Upper lobe of left lung (tissue), 6 donors: ENCODE measurements at regions not wholly inside any gene's neighbourhood (a gene's known extent, or its start where the extent isn't known, plus 50 kb on each side); places are given as distances from the start of the nearest gene placed in this dataset.
A peak's percentile ranks its signal among the peaks of the same experiment; 100 is the strongest.

Source experiments
- ATAC-seq, 2 donors: fragments of 200-7000 bp; cut with Tn5 transposase; one replicate each; pipeline ENCODE4 v1.9.1; 2022; ENCODE audit warnings: mild to moderate bottlenecking in 2 of 2, moderate library complexity in 2 of 2; ENCODE audit not compliant: low FRiP score in 2 of 2
- DNase-seq, 2 donors: peaks; one replicate each; pipeline ENCODE4 v3.0.0-alpha.2; 2019 to 2020
- H3K27ac ChIP-seq, 4 donors: fragments of 200-600 bp; sonication (generic); one replicate each; pipeline ENCODE4 v1.5.1; 2016 to 2019
- H3K27me3 ChIP-seq, 4 donors: fragments of 200-600 bp; sonication (generic); one replicate each; pipeline ENCODE4 v1.5.1; 2017 to 2019
- H3K36me3 ChIP-seq, 4 donors: fragments of 200-600 bp; sonication (generic); one replicate each; pipeline ENCODE4 v1.5.1; 2016 to 2019
- H3K4me1 ChIP-seq, 4 donors: fragments of 200-600 bp; sonication (generic); one replicate each; pipeline ENCODE4 v1.5.1; 2018 to 2019
- H3K4me3 ChIP-seq, 4 donors: fragments of 200-600 bp; sonication (generic); one replicate each; pipeline ENCODE4 v1.5.1; 2017 to 2019; ENCODE audit warnings: mild to moderate bottlenecking in 2 of 4, moderate library complexity in 1 of 4
- H3K9me3 ChIP-seq, 4 donors: fragments of 200-600 bp; sonication (generic); one replicate each; pipeline ENCODE4 v1.5.1; 2018 to 2019
- CTCF ChIP-seq, 6 experiments: fragments of 450-650 bp in 4 of 6; fragments of 200-600 bp in 2 of 6; sonication (generic) in 2 of 6; IDR thresholded peaks; one replicate each; pipeline ENCODE4 v1.5.1; 2016 to 2019; ENCODE audit warnings: antibody characterized with exemption in 6 of 6
- EP300 ChIP-seq, 4 donors: sonication (generic); formaldehyde crosslinking; IDR thresholded peaks; one replicate each; pipeline ENCODE4 v1.5.1; 2017; ENCODE audit warnings: antibody characterized with exemption in 4 of 4, control low read depth in 2 of 4
- POLR2A ChIP-seq, 4 donors: fragments of 450-650 bp; IDR thresholded peaks; one replicate each; pipeline ENCODE4 v1.5.1; 2016 to 2017; ENCODE audit warnings: antibody characterized with exemption in 4 of 4, mild to moderate bottlenecking in 2 of 4
- POLR2AphosphoS5 ChIP-seq, 2 donors: sonication (generic); formaldehyde crosslinking; IDR thresholded peaks; one replicate each; pipeline ENCODE4 v1.5.1; 2017; ENCODE audit warnings: antibody characterized with exemption in 2 of 2
- WGBS, 2 donors: methylation state at CpG; one replicate each; pipeline ENCODE4 v1.1.5; 2017 to 2018; 5-methylcytosine and 5-hydroxymethylcytosine counted together
- donor health status: DM: no; HTN: no; CAD: no; lungs with moderate emphysema.
- donor health status: DM: no; HTN: yes; CAD: no; lungs with severe emphysema.

GRCh38 chr3:151568184-151568583 is 107.3 kb upstream of the IGSF10 start:
- H3K36me3 ChIP-seq, result no peaks in the 10 kb centered on the region
- H3K9me3 ChIP-seq, result no peaks in the 10 kb centered on the region
- TF ChIP-seq EP300 (IDR thresholded peaks at IDR 0.05), result no peak
- no peak for TF ChIP-seq CTCF (IDR thresholded peaks at IDR 0.05)
- TF ChIP-seq POLR2AphosphoS5 (IDR thresholded peaks at IDR 0.05), result no peak
- no peak for TF ChIP-seq POLR2A (IDR thresholded peaks at IDR 0.05)
- 51 to 70% methylated on average over 4 of the region's 4 CpGs for WGBS, 2 donors
- H3K27ac ChIP-seq, result no peak overlapping the region
- H3K27me3 ChIP-seq, result no peaks in the 10 kb centered on the region
- DNase-seq, result no peak
- H3K4me1 ChIP-seq, result no peaks in the 10 kb centered on the region
- no peak overlapping the region for H3K4me3 ChIP-seq
- ATAC-seq, result peak in 1 of 2 donors; percentile 72

- DNase-seq, result no peak
Measured at GRCh38 chr3:151567477-151567876, 106.6 kb upstream of the IGSF10 start.

GRCh38 chr3:151564261-151564660 is 103.4 kb upstream of the IGSF10 start:
- H3K4me1 ChIP-seq, result peaks cover 0 to 13% (median 8%) of the 10 kb centered on the region in 4 donors
- H3K4me3 ChIP-seq, result no peak overlapping the region
- ATAC-seq (no peak), DNase-seq (no peak)
- H3K27me3 ChIP-seq, result no peaks in the 10 kb centered on the region
- H3K27ac ChIP-seq, result no peak overlapping the region
- WGBS, 2 donors, result 65 to 67% methylated on average over 2 of the region's 2 CpGs
- no peak for TF ChIP-seq CTCF (IDR thresholded peaks at IDR 0.05)
- no peak for TF ChIP-seq EP300 (IDR thresholded peaks at IDR 0.05)
- no peak for TF ChIP-seq POLR2A (IDR thresholded peaks at IDR 0.05)
- no peaks in the 10 kb centered on the region for H3K36me3 ChIP-seq
- no peaks in the 10 kb centered on the region for H3K9me3 ChIP-seq

More at GRCh38 chr3:151567477-151567876, 106.6 kb upstream of the IGSF10 start:
- H3K27ac ChIP-seq, result no peak overlapping the region
- no peak for ATAC-seq
- no peaks in the 10 kb centered on the region for H3K4me1 ChIP-seq
- no peaks in the 10 kb centered on the region for H3K36me3 ChIP-seq
- no peaks in the 10 kb centered on the region for H3K27me3 ChIP-seq
- WGBS, 2 donors, result 84% methylated on average over 2 of the region's 2 CpGs
- no peak overlapping the region for H3K4me3 ChIP-seq
- TF ChIP-seq POLR2AphosphoS5 (IDR thresholded peaks at IDR 0.05), result no peak
- TF ChIP-seq CTCF (IDR thresholded peaks at IDR 0.05), result no peak
- TF ChIP-seq POLR2A (IDR thresholded peaks at IDR 0.05), result no peak
- no peak for TF ChIP-seq EP300 (IDR thresholded peaks at IDR 0.05)
- no peaks in the 10 kb centered on the region for H3K9me3 ChIP-seq

- Histone ChIP-seq H3K27ac (no peak overlapping the region), H3K4me3 (no peak overlapping the region), H3K4me1 (peaks cover 0 to 13% (median 8%) of the 10 kb centered on the region in 4 donors), H3K36me3 (no peaks in the 10 kb centered on the region), H3K27me3 (no peaks in the 10 kb centered on the region), H3K9me3 (no peaks in the 10 kb centered on the region)
- WGBS, 2 donors, result 51 to 75% methylated on average over 2 of the region's 2 CpGs
- DNase-seq (no peak), ATAC-seq (no peak)
- TF ChIP-seq POLR2A (IDR thresholded peaks at IDR 0.05) (no peak), EP300 (IDR thresholded peaks at IDR 0.05) (no peak), POLR2AphosphoS5 (IDR thresholded peaks at IDR 0.05) (no peak), CTCF (IDR thresholded peaks at IDR 0.05) (no peak)
Measured at GRCh38 chr3:151563305-151563704, 102.4 kb upstream of the IGSF10 start.

- 95 to 96% methylated on average over 5 of the region's 5 CpGs for WGBS, 2 donors
- H3K36me3 ChIP-seq, result no peaks in the 10 kb centered on the region
- no peaks in the 10 kb centered on the region for H3K27me3 ChIP-seq
- ATAC-seq (no peak), DNase-seq (no peak)
- H3K4me1 ChIP-seq, result peaks cover 0 to 13% (median 8%) of the 10 kb centered on the region in 4 donors
- no peak overlapping the region for H3K27ac ChIP-seq
- H3K4me3 ChIP-seq, result no peak overlapping the region
- TF ChIP-seq POLR2AphosphoS5 (IDR thresholded peaks at IDR 0.05) (no peak), CTCF (IDR thresholded peaks at IDR 0.05) (no peak), POLR2A (IDR thresholded peaks at IDR 0.05) (no peak)
- H3K9me3 ChIP-seq, result no peaks in the 10 kb centered on the region
Measured at GRCh38 chr3:151562891-151563290, 102.0 kb upstream of the IGSF10 start.
